CD14-positive monocyte (primary cell): ENCODE measurements at regions not wholly inside any gene's neighbourhood (a gene's known extent, or its start where the extent isn't known, plus 50 kb on each side); places are given as distances from the start of the nearest gene placed in this dataset.

Experiments
- DNase-seq, 3 donors: peaks; one replicate each; pipeline ENCODE4 v3.0.0-alpha.2; 2011 to 2022
- H2AFZ ChIP-seq: 2 replicates; pipeline ENCODE4 v1.6.0; 2012; ENCODE audit warnings: mild to moderate bottlenecking, low read depth, low read length, inconsistent platforms; ENCODE audit not compliant: insufficient read depth, poor library complexity, severe bottlenecking
- H3K27ac ChIP-seq, 2 donors: 1 replicate in 1 of 2; 2 replicates in 1 of 2; pipeline ENCODE4 v1.5.1; 2012 to 2013; ENCODE audit warnings: low read length in 2 of 2, control low read depth in 1 of 2, inconsistent platforms in 1 of 2, low read depth in 1 of 2, mild to moderate bottlenecking in 1 of 2
- H3K27me3 ChIP-seq, 2 donors: one replicate each; pipeline versions ENCODE4 v1.6.0 to v1.6.1; 2011 to 2013; ENCODE audit warnings: low read length in 2 of 2; ENCODE audit not compliant: control insufficient read depth in 2 of 2, insufficient read depth in 2 of 2
- H3K36me3 ChIP-seq, 2 donors: replicated peaks in 1 of 2; 1 replicate in 1 of 2; 2 replicates in 1 of 2; pipeline versions ENCODE4 v1.5.1 to v1.6.1; 2012 to 2013; ENCODE audit warnings: low read length in 2 of 2, control low read depth in 1 of 2, inconsistent platforms in 1 of 2, mild to moderate bottlenecking in 1 of 2; ENCODE audit not compliant: insufficient read depth in 2 of 2, control insufficient read depth in 1 of 2
- H3K4me1 ChIP-seq, 2 donors: 1 replicate in 1 of 2; 2 replicates in 1 of 2; pipeline versions ENCODE4 v1.5.1 to v1.6.1; 2012 to 2013; ENCODE audit warnings: low read length in 2 of 2, control low read depth in 1 of 2, inconsistent platforms in 1 of 2, mild to moderate bottlenecking in 1 of 2, moderate library complexity in 1 of 2; ENCODE audit not compliant: insufficient read depth in 2 of 2, control insufficient read depth in 1 of 2
- H3K4me2 ChIP-seq: replicated peaks from 2 replicates; pipeline ENCODE3; 2012; ENCODE audit warnings: low read length, moderate library complexity, mild to moderate bottlenecking; ENCODE audit not compliant: poor library complexity, severe bottlenecking; ENCODE audit errors: extremely low read depth
- H3K4me3 ChIP-seq, 3 experiments: fragments of 200-600 bp in 1 of 3; sonication (generic) in 1 of 3; replicated peaks in 1 of 3; 1 replicate in 2 of 3; 2 replicates in 1 of 3; pipeline ENCODE4 v1.5.1; 2011 to 2013; ENCODE audit warnings: low read length in 3 of 3, mild to moderate bottlenecking in 3 of 3, control low read depth in 2 of 3, low read depth in 2 of 3, inconsistent platforms in 1 of 3, moderate library complexity in 1 of 3
- H3K79me2 ChIP-seq: 2 replicates; pipeline ENCODE4 v1.6.0; 2012; ENCODE audit warnings: mild to moderate bottlenecking, control low read depth, inconsistent platforms, low read length, moderate library complexity; ENCODE audit not compliant: insufficient read depth
- H3K9ac ChIP-seq: 2 replicates; pipeline ENCODE4 v1.6.0; 2017; ENCODE audit warnings: low read length, mild to moderate bottlenecking; ENCODE audit not compliant: insufficient read depth, poor library complexity, severe bottlenecking
- H3K9me3 ChIP-seq, 2 donors: replicated peaks in 1 of 2; 1 replicate in 1 of 2; 2 replicates in 1 of 2; pipeline versions ENCODE4 v1.5.1 to v1.6.1; 2012 to 2013; ENCODE audit warnings: low read length in 2 of 2, control low read depth in 1 of 2; ENCODE audit not compliant: control insufficient read depth in 1 of 2, insufficient read depth in 1 of 2
- H4K20me1 ChIP-seq: 2 replicates; pipeline ENCODE4 v1.6.0; 2012; ENCODE audit warnings: mild to moderate bottlenecking, low read length, control low read depth, moderate library complexity; ENCODE audit not compliant: insufficient read depth
- H3K27ac Mint-ChIP-seq, 7 donors: one replicate each; pipeline ENCODE4 v1.8.0; 2020; ENCODE audit warnings: mild to moderate bottlenecking in 7 of 7, mixed read lengths in 7 of 7, moderate library complexity in 6 of 7, inconsistent platforms in 2 of 7
- H3K27me3 Mint-ChIP-seq, 3 donors: one replicate each; pipeline ENCODE4 v1.8.0; 2021 to 2022; ENCODE audit warnings: low read depth in 3 of 3, mild to moderate bottlenecking in 3 of 3, mixed read lengths in 3 of 3, moderate library complexity in 3 of 3, inconsistent platforms in 1 of 3
- H3K36me3 Mint-ChIP-seq, 2 donors: one replicate each; pipeline ENCODE4 v1.8.0; 2020; ENCODE audit warnings: mixed read lengths in 2 of 2, inconsistent platforms in 1 of 2, mild to moderate bottlenecking in 1 of 2
- H3K4me1 Mint-ChIP-seq: one replicate; pipeline ENCODE4 v1.8.0; 2020; ENCODE audit warnings: mild to moderate bottlenecking, mixed read lengths
- H3K4me3 Mint-ChIP-seq, 2 donors: one replicate each; pipeline ENCODE4 v1.8.0; 2020; ENCODE audit warnings: mild to moderate bottlenecking in 2 of 2, mixed read lengths in 2 of 2, moderate library complexity in 1 of 2
- H3K9me3 Mint-ChIP-seq, 7 donors: one replicate each; pipeline ENCODE4 v1.8.0; 2020 to 2022; ENCODE audit warnings: mixed read lengths in 7 of 7, mild to moderate bottlenecking in 6 of 7, moderate library complexity in 6 of 7, inconsistent platforms in 2 of 7
- CTCF ChIP-seq: fragments of 200-600 bp; IDR thresholded peaks from one replicate; pipeline ENCODE4 v1.8.0; 2022; ENCODE audit warnings: antibody characterized with exemption, mild to moderate bottlenecking
- WGBS: methylation state at CpG from one replicate; pipeline ENCODE4 v1.1.5; 2013; ENCODE audit warnings: missing lambda C conversion rate; ENCODE audit not compliant: insufficient coverage; 5-methylcytosine and 5-hydroxymethylcytosine counted together
- intact Hi-C, 2 donors: fragments of 100-400 bp; cut with micrococcal nuclease; formaldehyde crosslinking; loops; one replicate each; pipeline versions ENCODE4 v1.15.0 to v1.15.1; 2023

- Mint-ChIP-seq H3K27ac (no peak overlapping the region), H3K9me3 (no peaks in the 10 kb centered on the region), H3K36me3 (no peaks in the 10 kb centered on the region), H3K4me1 (no peaks in the 10 kb centered on the region), H3K27me3 (peaks cover 2 to 8% (median 6%) of the 10 kb centered on the region in 3 donors), H3K4me3 (no peak overlapping the region)
- TF ChIP-seq CTCF: no peak
- no peaks in the 10 kb centered on the region for H3K4me1 ChIP-seq
- DNase-seq: no peak
- no peaks in the 10 kb centered on the region for H3K36me3 ChIP-seq
- no peak overlapping the region for H2AFZ ChIP-seq
- H3K27ac ChIP-seq: no peak overlapping the region
- no peak overlapping the region for H3K9ac ChIP-seq
- no peak overlapping the region for H3K4me3 ChIP-seq
- intact Hi-C loops: loop anchor here in 1 of 2 donors (5.0 kb wide), 1 partner anchor 266 kb away; no protein-coding TSS in a partner anchor
- no peaks in the 10 kb centered on the region for H4K20me1 ChIP-seq
- H3K27me3 ChIP-seq: no peaks in the 10 kb centered on the region
- no peaks in the 10 kb centered on the region for H3K79me2 ChIP-seq
- H3K4me2 ChIP-seq: no peak overlapping the region
- 100% methylated on average over 3 of the region's 3 CpGs for WGBS
- no peaks in the 10 kb centered on the region for H3K9me3 ChIP-seq
Observed at GRCh38 chr10:78313636-78314035, 280.0 kb downstream of the RPS24 start.

DNA sequence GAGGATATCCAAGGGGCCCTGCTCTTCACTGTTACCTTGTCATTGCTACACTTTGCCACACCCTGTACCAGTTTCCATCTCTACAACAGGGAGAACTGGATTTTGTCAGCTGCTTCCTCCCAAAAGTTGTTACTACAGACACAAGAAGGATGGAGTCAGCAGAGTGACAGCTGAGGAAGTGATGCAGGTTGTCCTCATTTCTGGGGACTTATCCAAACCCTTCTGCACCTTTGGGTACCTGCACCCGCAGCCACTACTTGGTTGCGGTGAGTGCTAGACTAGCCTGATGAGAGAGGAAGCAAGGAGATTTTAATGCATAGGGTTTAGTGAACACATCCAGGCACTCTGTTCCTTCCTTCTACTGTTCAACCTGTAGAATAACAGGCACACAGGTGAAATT is 281.0 kb downstream of the RPS24 start:
- Histone ChIP-seq H3K4me1 (no peaks in the 10 kb centered on the region), H4K20me1 (no peaks in the 10 kb centered on the region), H3K9ac (no peak overlapping the region), H3K79me2 (no peaks in the 10 kb centered on the region), H3K4me3 (no peak overlapping the region), H3K27ac (no peak overlapping the region), H2AFZ (no peak overlapping the region), H3K4me2 (no peak overlapping the region), H3K27me3 (no peaks in the 10 kb centered on the region), H3K9me3 (no peaks in the 10 kb centered on the region), H3K36me3 (no peaks in the 10 kb centered on the region)
- no peak for TF ChIP-seq CTCF
- Mint-ChIP-seq H3K27ac (no peak overlapping the region), H3K4me1 (no peaks in the 10 kb centered on the region), H3K4me3 (no peak overlapping the region), H3K9me3 (no peaks in the 10 kb centered on the region), H3K27me3 (peaks cover 2 to 6% (median 6%) of the 10 kb centered on the region in 3 donors), H3K36me3 (no peaks in the 10 kb centered on the region)
- WGBS: no CpG with 5 or more reads among the region's 2 CpGs
- intact Hi-C loops: loop anchor here in 1 of 2 donors (5.0 kb wide), 1 partner anchor 267 kb away; no protein-coding TSS in a partner anchor
- DNase-seq: no peak
